ENCODE measurements at regions not wholly inside any gene's neighbourhood (a gene's known extent, or its start where the extent isn't known, plus 50 kb on each side); places are given as distances from the start of the nearest gene placed in this dataset.

DNA sequence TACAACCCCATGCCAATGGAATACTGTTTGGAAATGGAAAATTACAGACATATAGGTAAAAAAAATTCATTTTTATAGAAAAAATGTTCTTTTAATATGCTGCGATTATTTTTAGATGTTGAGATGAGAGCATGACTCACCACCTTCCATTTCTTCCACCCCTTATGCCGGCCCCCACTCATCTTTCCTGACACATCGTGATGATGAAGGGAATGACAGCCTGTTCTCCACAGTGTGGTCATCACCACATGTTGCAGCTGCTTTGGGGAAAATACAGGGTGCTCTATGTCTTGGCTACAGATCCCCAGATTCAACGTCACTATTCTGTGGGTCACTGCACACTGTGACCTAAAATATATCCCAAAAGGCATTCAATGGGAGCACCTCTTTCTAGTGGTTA is 916.2 kb downstream of the METTL15 start:
- Histone ChIP-seq H3F3A (replicated peaks; ENCODE audit: insufficient read depth) (peaks cover 35% of the 10 kb centered on the region), H3K4me2 (no peak overlapping the region), H3K9me3 (peaks cover 5% of the 10 kb centered on the region; the same call in 1 of the 2 replicates), H3K9me2 (no peaks in the 10 kb centered on the region), H3K79me2 (ENCODE audit: insufficient read depth) (no peaks in the 10 kb centered on the region), H4K20me1 (ENCODE audit: insufficient read depth) (no peaks in the 10 kb centered on the region), H3K4me1 (ENCODE audit: control insufficient read depth in 1 of 2, insufficient read depth in 2 of 2, low read depth in 1 of 2, low read length in 1 of 2) (peaks cover 0 to 25% of the 10 kb centered on the region in 2 experiments; a peak in 1 of 4 replicates), H2AFZ (ENCODE audit: low read depth) (no peak overlapping the region), H3K9ac (no peak overlapping the region), H3K36me3 (replicated peaks in 1 of 2; ENCODE audit: control insufficient read depth in 1 of 2, insufficient read depth in 2 of 2, low read length in 1 of 2) (peaks cover 0 to 10% of the 10 kb centered on the region in 2 experiments), H3K27ac (ENCODE audit: low read depth in 2 of 2, low read length in 1 of 2) (peak overlapping the region in 1 of 2 experiments; percentile 58; a peak in 2 of 4 replicates), H3K27me3 (ENCODE audit: insufficient read depth) (no peaks in the 10 kb centered on the region), H3K4me3 (ENCODE audit: low read depth in 2 of 2, low read length in 1 of 2) (no peak overlapping the region)
- ChIA-PET POLR2A (no interaction called here), CTCF (no interaction called here)
- TF ChIP-seq, protein P1, sequence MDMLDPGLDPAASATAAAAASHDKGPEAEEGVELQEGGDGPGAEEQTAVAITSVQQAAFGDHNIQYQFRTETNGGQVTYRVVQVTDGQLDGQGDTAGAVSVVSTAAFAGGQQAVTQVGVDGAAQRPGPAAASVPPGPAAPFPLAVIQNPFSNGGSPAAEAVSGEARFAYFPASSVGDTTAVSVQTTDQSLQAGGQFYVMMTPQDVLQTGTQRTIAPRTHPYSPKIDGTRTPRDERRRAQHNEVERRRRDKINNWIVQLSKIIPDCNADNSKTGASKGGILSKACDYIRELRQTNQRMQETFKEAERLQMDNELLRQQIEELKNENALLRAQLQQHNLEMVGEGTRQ (IDR thresholded peaks at IDR 0.05; ENCODE audit: borderline replicate concordance, low read depth, low read length) = no peak
- TF ChIP-seq, protein P2, sequence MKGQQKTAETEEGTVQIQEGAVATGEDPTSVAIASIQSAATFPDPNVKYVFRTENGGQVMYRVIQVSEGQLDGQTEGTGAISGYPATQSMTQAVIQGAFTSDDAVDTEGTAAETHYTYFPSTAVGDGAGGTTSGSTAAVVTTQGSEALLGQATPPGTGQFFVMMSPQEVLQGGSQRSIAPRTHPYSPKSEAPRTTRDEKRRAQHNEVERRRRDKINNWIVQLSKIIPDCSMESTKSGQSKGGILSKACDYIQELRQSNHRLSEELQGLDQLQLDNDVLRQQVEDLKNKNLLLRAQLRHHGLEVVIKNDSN (IDR thresholded peaks at IDR 0.05; ENCODE audit: borderline replicate concordance, low read depth) = no peak
- TF ChIP-seq TAF1 (IDR thresholded peaks at IDR 0.05; ENCODE audit: borderline replicate concordance, low read depth, low read length) (no peak), NRF1 (IDR thresholded peaks at IDR 0.05; ENCODE audit: low read depth, low read length) (no peak), SMC3 (IDR thresholded peaks at IDR 0.05; ENCODE audit: low read depth, low read length) (no peak), FOSL2 (IDR thresholded peaks at IDR 0.05; ENCODE audit: borderline replicate concordance, low read depth) (no peak), RAD21 (IDR thresholded peaks at IDR 0.05; ENCODE audit: low read length) (no peak), TCF12 (IDR thresholded peaks at IDR 0.05) (no peak), ELF1 (IDR thresholded peaks at IDR 0.05) (no peak)
- TF ChIP-seq, protein P3, sequence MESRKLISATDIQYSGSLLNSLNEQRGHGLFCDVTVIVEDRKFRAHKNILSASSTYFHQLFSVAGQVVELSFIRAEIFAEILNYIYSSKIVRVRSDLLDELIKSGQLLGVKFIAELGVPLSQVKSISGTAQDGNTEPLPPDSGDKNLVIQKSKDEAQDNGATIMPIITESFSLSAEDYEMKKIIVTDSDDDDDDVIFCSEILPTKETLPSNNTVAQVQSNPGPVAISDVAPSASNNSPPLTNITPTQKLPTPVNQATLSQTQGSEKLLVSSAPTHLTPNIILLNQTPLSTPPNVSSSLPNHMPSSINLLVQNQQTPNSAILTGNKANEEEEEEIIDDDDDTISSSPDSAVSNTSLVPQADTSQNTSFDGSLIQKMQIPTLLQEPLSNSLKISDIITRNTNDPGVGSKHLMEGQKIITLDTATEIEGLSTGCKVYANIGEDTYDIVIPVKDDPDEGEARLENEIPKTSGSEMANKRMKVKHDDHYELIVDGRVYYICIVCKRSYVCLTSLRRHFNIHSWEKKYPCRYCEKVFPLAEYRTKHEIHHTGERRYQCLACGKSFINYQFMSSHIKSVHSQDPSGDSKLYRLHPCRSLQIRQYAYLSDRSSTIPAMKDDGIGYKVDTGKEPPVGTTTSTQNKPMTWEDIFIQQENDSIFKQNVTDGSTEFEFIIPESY (IDR thresholded peaks at IDR 0.05; ENCODE audit: borderline replicate concordance, low read depth) = no peak
- WGBS (ENCODE audit: low lambda C conversion rate) = 56% methylated on average over 4 of the region's 4 CpGs
- DNase-seq = no peak

DNA sequence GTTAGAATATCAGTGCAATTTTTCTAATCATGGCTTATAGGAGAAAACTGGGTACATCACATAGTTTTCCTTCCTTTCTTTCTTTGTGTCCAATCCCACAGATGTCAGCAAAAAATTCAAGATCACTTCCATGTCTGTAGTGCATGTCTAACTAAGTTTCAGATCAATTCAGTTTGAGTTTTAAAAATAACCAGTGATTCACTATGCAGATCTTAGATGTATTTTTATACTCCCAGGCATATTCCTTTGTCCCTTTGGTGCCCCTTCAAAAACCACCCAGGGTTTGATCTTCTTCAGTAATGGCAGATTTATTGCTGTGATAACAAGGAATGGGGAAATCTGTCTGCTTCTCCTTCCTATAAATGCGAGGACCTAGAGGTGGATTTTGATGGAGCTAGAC is 915.6 kb downstream of the METTL15 start:
- Histone ChIP-seq H4K20me1 (ENCODE audit: insufficient read depth) (no peaks in the 10 kb centered on the region), H3K9me3 (peaks cover 5% of the 10 kb centered on the region; the same call in 1 of the 2 replicates), H2AFZ (ENCODE audit: low read depth) (no peak overlapping the region), H3K4me2 (no peak overlapping the region), H3F3A (replicated peaks; ENCODE audit: insufficient read depth) (peaks cover 38% of the 10 kb centered on the region), H3K9ac (no peak overlapping the region), H3K4me3 (ENCODE audit: low read depth in 2 of 2, low read length in 1 of 2) (no peak overlapping the region), H3K27me3 (ENCODE audit: insufficient read depth) (no peaks in the 10 kb centered on the region), H3K36me3 (replicated peaks in 1 of 2; ENCODE audit: control insufficient read depth in 1 of 2, insufficient read depth in 2 of 2, low read length in 1 of 2) (peaks cover 0 to 10% of the 10 kb centered on the region in 2 experiments), H3K79me2 (ENCODE audit: insufficient read depth) (no peaks in the 10 kb centered on the region), H3K4me1 (ENCODE audit: control insufficient read depth in 1 of 2, insufficient read depth in 2 of 2, low read depth in 1 of 2, low read length in 1 of 2) (peaks cover 0 to 31% of the 10 kb centered on the region in 2 experiments; a peak in 1 of 4 replicates), H3K9me2 (no peaks in the 10 kb centered on the region), H3K27ac (ENCODE audit: low read depth in 2 of 2, low read length in 1 of 2) (peak overlapping the region in 1 of 2 experiments; percentile 58; a peak in 2 of 4 replicates)
- ChIA-PET POLR2A (no interaction called here), CTCF (no interaction called here)
- 36% methylated on average over 1 of the region's 1 CpG for WGBS (ENCODE audit: low lambda C conversion rate)
- no peak for DNase-seq
- TF ChIP-seq JUND (IDR thresholded peaks at IDR 0.05) = no peak
- TF ChIP-seq TAF1 (IDR thresholded peaks at IDR 0.05; ENCODE audit: borderline replicate concordance, low read depth, low read length) = no peak
- no peak for TF ChIP-seq GABPA (IDR thresholded peaks at IDR 0.05; ENCODE audit: low read depth)
- TF ChIP-seq RCOR1 (IDR thresholded peaks at IDR 0.05; ENCODE audit: low read length) = no peak
- no peak for TF ChIP-seq YY1 (IDR thresholded peaks at IDR 0.05; ENCODE audit: low read depth)
- TF ChIP-seq, protein P1 (IDR thresholded peaks at IDR 0.05; ENCODE audit: borderline replicate concordance, low read depth, low read length) = no peak
- TF ChIP-seq, protein P4, sequence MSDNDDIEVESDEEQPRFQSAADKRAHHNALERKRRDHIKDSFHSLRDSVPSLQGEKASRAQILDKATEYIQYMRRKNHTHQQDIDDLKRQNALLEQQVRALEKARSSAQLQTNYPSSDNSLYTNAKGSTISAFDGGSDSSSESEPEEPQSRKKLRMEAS (IDR thresholded peaks at IDR 0.05; ENCODE audit: low read depth) = no peak
- no peak for TF ChIP-seq RAD21 (IDR thresholded peaks at IDR 0.05; ENCODE audit: low read length)
- no peak for TF ChIP-seq ELF1 (IDR thresholded peaks at IDR 0.05)
- TF ChIP-seq, protein P3 (IDR thresholded peaks at IDR 0.05; ENCODE audit: borderline replicate concordance, low read depth) = no peak
- no peak for TF ChIP-seq CHD2 (IDR thresholded peaks at IDR 0.05; ENCODE audit: low read length, partially characterized antibody)
- TF ChIP-seq FOSL2 (IDR thresholded peaks at IDR 0.05; ENCODE audit: borderline replicate concordance, low read depth) = no peak
